Smooth muscle cell (in vitro differentiated cells): ENCODE measurements at regions not wholly inside any gene's neighbourhood (a gene's known extent, or its start where the extent isn't known, plus 50 kb on each side); places are given as distances from the start of the nearest gene placed in this dataset.

Experiments used
- DNase-seq: peaks from one replicate; lab custom pipeline; 2025; ENCODE audit not compliant: unreplicated experiment; lab: John Stamatoyannopoulos, UW
- H2AFZ ChIP-seq: fragments of 200-600 bp; sonication (generic); 2 replicates; pipeline ENCODE4 v1.6.0; 2016; ENCODE audit warnings: antibody characterized with exemption, low read depth, mild to moderate bottlenecking
- H3F3A ChIP-seq: fragments of 200-600 bp; sonication (generic); 2 replicates; pipeline ENCODE4 v1.6.0; 2017; ENCODE audit warnings: antibody characterized with exemption, low read depth
- H3K27ac ChIP-seq: fragments of 200-600 bp; sonication (generic); 2 replicates; pipeline ENCODE4 v1.5.1; 2016; ENCODE audit warnings: low read depth, mild to moderate bottlenecking
- H3K27me3 ChIP-seq: fragments of 200-600 bp; sonication (generic); 2 replicates; pipeline ENCODE4 v1.6.1; 2016; ENCODE audit warnings: low read depth, mild to moderate bottlenecking
- H3K36me3 ChIP-seq: fragments of 200-600 bp; sonication (generic); 2 replicates; pipeline ENCODE4 v1.5.1; 2016; ENCODE audit warnings: low read depth
- H3K4me1 ChIP-seq: fragments of 200-600 bp; sonication (generic); 2 replicates; pipeline ENCODE4 v1.5.1; 2016; ENCODE audit warnings: low read depth
- H3K4me2 ChIP-seq: fragments of 200-600 bp; sonication (generic); 2 replicates; pipeline ENCODE4 v1.6.0; 2016; ENCODE audit warnings: mild to moderate bottlenecking
- H3K4me3 ChIP-seq: fragments of 200-600 bp; sonication (generic); 2 replicates; pipeline ENCODE4 v1.5.1; 2016; ENCODE audit warnings: mild to moderate bottlenecking
- H3K79me2 ChIP-seq: fragments of 200-600 bp; sonication (generic); 2 replicates; pipeline ENCODE4 v1.6.0; 2016; ENCODE audit warnings: low read depth, mild to moderate bottlenecking
- H3K9ac ChIP-seq: fragments of 200-600 bp; sonication (generic); 2 replicates; pipeline ENCODE4 v1.6.0; 2016; ENCODE audit warnings: low read depth
- H3K9me3 ChIP-seq: fragments of 200-600 bp; sonication (generic); replicated peaks from 2 replicates; pipeline ENCODE4 v1.5.1; 2016; ENCODE audit warnings: low read depth
- H4K20me1 ChIP-seq: fragments of 200-600 bp; sonication (generic); 2 replicates; pipeline ENCODE4 v1.6.0; 2016; ENCODE audit warnings: low read depth
- CTCF ChIP-seq: fragments of 200-600 bp; sonication (generic); IDR thresholded peaks from 2 replicates; pipeline ENCODE4 v1.5.1; 2017; ENCODE audit warnings: borderline replicate concordance, mild to moderate bottlenecking, antibody characterized with exemption; ENCODE audit not compliant: insufficient read depth, poor library complexity, severe bottlenecking
- WGBS: methylation state at CpG from one replicate; pipeline ENCODE4 v1.1.7; 2016; ENCODE audit warnings: low lambda C conversion rate; 5-methylcytosine and 5-hydroxymethylcytosine counted together

- Histone ChIP-seq H3F3A (no peaks in the 10 kb centered on the region), H3K79me2 (no peaks in the 10 kb centered on the region), H3K4me1 (peaks cover 5% of the 10 kb centered on the region), H3K4me3 (no peak overlapping the region), H3K9ac (no peak overlapping the region), H2AFZ (peak overlapping the region; percentile 30), H3K4me2 (no peak overlapping the region), H3K9me3 (no peaks in the 10 kb centered on the region), H3K36me3 (no peaks in the 10 kb centered on the region), H3K27me3 (no peaks in the 10 kb centered on the region), H3K27ac (no peak overlapping the region), H4K20me1 (no peaks in the 10 kb centered on the region)
- WGBS, result 83% methylated on average over 18 of the region's 18 CpGs
- no peak for DNase-seq
- TF ChIP-seq CTCF, result no peak
These were observed 280.5 kb upstream of the TSHZ3 start for GRCh38 chr19:31629579-31630363.

- Histone ChIP-seq H3K9me3 (no peaks in the 10 kb centered on the region), H3K36me3 (no peaks in the 10 kb centered on the region), H3K79me2 (no peaks in the 10 kb centered on the region), H3K27me3 (no peaks in the 10 kb centered on the region), H3K4me2 (no peak overlapping the region), H3F3A (no peaks in the 10 kb centered on the region), H3K4me3 (no peak overlapping the region), H4K20me1 (no peaks in the 10 kb centered on the region), H3K9ac (no peak overlapping the region), H3K27ac (no peak overlapping the region), H3K4me1 (peaks cover 4% of the 10 kb centered on the region), H2AFZ (no peak overlapping the region)
- TF ChIP-seq CTCF, result no peak
- 94% methylated on average over 8 of the region's 8 CpGs for WGBS
- DNase-seq, result no peak
These were observed 283.8 kb upstream of the TSHZ3 start for GRCh38 chr19:31633014-31633413.

- Histone ChIP-seq H3K27me3 (no peaks in the 10 kb centered on the region), H3K79me2 (no peaks in the 10 kb centered on the region), H3K4me2 (no peak overlapping the region), H3K27ac (no peak overlapping the region), H3K4me1 (no peaks in the 10 kb centered on the region), H3K36me3 (no peaks in the 10 kb centered on the region), H3F3A (no peaks in the 10 kb centered on the region), H3K9ac (no peak overlapping the region), H3K4me3 (no peak overlapping the region), H3K9me3 (no peaks in the 10 kb centered on the region), H2AFZ (no peak overlapping the region), H4K20me1 (no peaks in the 10 kb centered on the region)
- 93% methylated on average over 1 of the region's 1 CpG for WGBS
- no peak for DNase-seq
- TF ChIP-seq CTCF, result no peak
These were observed 290.1 kb upstream of the TSHZ3 start for GRCh38 chr19:31639306-31639705.

- Histone ChIP-seq H2AFZ (no peak overlapping the region), H3K27ac (no peak overlapping the region), H3K79me2 (no peaks in the 10 kb centered on the region), H3K4me2 (no peak overlapping the region), H3K9me3 (no peaks in the 10 kb centered on the region), H4K20me1 (no peaks in the 10 kb centered on the region), H3K27me3 (no peaks in the 10 kb centered on the region), H3K36me3 (no peaks in the 10 kb centered on the region), H3K4me1 (no peaks in the 10 kb centered on the region), H3K4me3 (no peak overlapping the region), H3F3A (no peaks in the 10 kb centered on the region), H3K9ac (no peak overlapping the region)
- TF ChIP-seq CTCF, result no peak
- no peak for DNase-seq
- WGBS, result 75% methylated on average over 2 of the region's 2 CpGs
These were observed 292.4 kb upstream of the TSHZ3 start for GRCh38 chr19:31641591-31641990.
